Left lung (tissue), 4 donors: ENCODE measurements at regions not wholly inside any gene's neighbourhood (a gene's known extent, or its start where the extent isn't known, plus 50 kb on each side); places are given as distances from the start of the nearest gene placed in this dataset.
"Not testable (repeated sequence)": the region's sequence is repeated elsewhere in the genome, so short reads cannot be mapped to it uniquely, and the experiment has no call there.

Experiments
- ATAC-seq: fragments of 200-7000 bp; cut with Tn5 transposase; one replicate; pipeline ENCODE4 v1.9.1; 2020; ENCODE audit warnings: moderate library complexity
- DNase-seq, 4 donors: peaks; one replicate each; pipeline ENCODE4 v3.0.0-alpha.2; 2013 to 2020
- H3K27ac ChIP-seq, 2 donors: fragments of 200-600 bp; sonication (generic) in 1 of 2; one replicate each; pipeline versions ENCODE4 v1.5.0 to v1.8.0; 2020 to 2021
- H3K27me3 ChIP-seq, 2 donors: fragments of 200-600 bp; sonication (generic) in 1 of 2; one replicate each; pipeline versions ENCODE4 v1.5.0 to v1.8.0; 2020 to 2021
- H3K36me3 ChIP-seq, 2 donors: fragments of 200-600 bp; sonication (generic) in 1 of 2; one replicate each; pipeline versions ENCODE4 v1.5.0 to v1.8.0; 2020 to 2021
- H3K4me1 ChIP-seq, 2 donors: fragments of 200-600 bp; one replicate each; pipeline ENCODE4 v1.8.0; 2021
- H3K4me3 ChIP-seq, 2 donors: fragments of 200-600 bp; sonication (generic) in 1 of 2; one replicate each; pipeline versions ENCODE4 v1.5.0 to v1.8.0; 2020 to 2021; ENCODE audit warnings: mild to moderate bottlenecking in 1 of 2
- H3K9me3 ChIP-seq, 2 donors: fragments of 200-600 bp; sonication (generic) in 1 of 2; one replicate each; pipeline versions ENCODE4 v1.5.0 to v1.8.0; 2020 to 2021
- intact Hi-C, 2 donors: fragments of 100-400 bp; cut with DNase I; formaldehyde crosslinking; loops; one replicate each; pipeline versions ENCODE4 v1.11.2 to v1.14.2; 2022
- TF ChIP-seq, protein P1 (sequence below), 2 donors: fragments of 200-600 bp; sonication (generic) in 1 of 2; IDR thresholded peaks; one replicate each; pipeline versions ENCODE4 v1.5.0 to v1.8.0; 2021; ENCODE audit warnings: antibody characterized with exemption in 2 of 2
- donor health status: DM: no; HTN: yes; CAD: no.
- donor health status: DM: no; HTN: no; CAD: no.

DNA sequence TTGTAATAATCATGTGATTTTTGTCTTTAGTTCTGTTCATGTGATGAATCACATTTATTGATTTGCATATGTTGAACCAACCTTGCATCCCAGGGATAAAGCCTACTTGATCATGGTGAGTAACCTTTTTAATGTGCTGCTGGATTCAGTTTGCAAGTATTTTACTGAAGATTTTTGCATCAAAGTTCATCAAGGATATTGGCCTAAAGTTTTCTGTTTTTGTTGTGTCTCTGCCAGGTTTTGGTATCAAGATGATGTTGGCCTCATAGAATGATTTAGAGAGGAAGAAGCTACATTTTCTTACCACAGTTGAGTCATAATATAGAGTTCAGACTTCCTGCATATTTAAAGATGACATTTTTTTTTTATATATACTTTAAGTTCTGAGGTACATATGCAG lies 455.9 kb downstream of the PLPP3 start:
- Histone ChIP-seq H3K4me1 (no peaks in the 10 kb centered on the region), H3K27me3 (no peaks in the 10 kb centered on the region), H3K9me3 (peaks cover 0 to 8% of the 10 kb centered on the region in 2 donors), H3K4me3 (no peak overlapping the region), H3K27ac (no peak overlapping the region), H3K36me3 (no peaks in the 10 kb centered on the region)
- DNase-seq (no peak), ATAC-seq (no peak)
- intact Hi-C loops = no loop called here
- TF ChIP-seq, protein P1, sequence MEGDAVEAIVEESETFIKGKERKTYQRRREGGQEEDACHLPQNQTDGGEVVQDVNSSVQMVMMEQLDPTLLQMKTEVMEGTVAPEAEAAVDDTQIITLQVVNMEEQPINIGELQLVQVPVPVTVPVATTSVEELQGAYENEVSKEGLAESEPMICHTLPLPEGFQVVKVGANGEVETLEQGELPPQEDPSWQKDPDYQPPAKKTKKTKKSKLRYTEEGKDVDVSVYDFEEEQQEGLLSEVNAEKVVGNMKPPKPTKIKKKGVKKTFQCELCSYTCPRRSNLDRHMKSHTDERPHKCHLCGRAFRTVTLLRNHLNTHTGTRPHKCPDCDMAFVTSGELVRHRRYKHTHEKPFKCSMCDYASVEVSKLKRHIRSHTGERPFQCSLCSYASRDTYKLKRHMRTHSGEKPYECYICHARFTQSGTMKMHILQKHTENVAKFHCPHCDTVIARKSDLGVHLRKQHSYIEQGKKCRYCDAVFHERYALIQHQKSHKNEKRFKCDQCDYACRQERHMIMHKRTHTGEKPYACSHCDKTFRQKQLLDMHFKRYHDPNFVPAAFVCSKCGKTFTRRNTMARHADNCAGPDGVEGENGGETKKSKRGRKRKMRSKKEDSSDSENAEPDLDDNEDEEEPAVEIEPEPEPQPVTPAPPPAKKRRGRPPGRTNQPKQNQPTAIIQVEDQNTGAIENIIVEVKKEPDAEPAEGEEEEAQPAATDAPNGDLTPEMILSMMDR (IDR thresholded peaks at IDR 0.05) = no peak

DNA sequence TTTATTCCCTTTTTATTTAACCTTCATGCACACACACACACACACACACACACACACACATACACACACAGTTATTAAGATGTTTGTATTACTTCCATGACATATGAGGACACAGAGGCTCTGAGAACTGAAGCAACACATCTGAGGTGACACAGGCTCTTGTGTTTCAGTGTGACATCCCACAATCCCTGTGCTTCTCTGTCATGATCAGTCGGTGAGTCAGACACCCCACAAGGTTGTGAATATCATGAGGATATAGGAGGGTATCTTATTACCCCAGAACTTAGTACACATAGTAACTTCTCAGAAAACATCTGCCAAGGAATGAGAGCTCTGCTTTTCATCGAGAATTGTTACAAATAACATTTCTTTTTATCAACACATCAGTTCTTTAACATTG lies 459.3 kb downstream of the PLPP3 start:
- peaks cover 0 to 8% of the 10 kb centered on the region in 2 donors for H3K9me3 ChIP-seq
- H3K4me3 ChIP-seq = no peak overlapping the region
- TF ChIP-seq, protein P1 (IDR thresholded peaks at IDR 0.05) = no peak
- H3K4me1 ChIP-seq = no peaks in the 10 kb centered on the region
- H3K27me3 ChIP-seq = no peaks in the 10 kb centered on the region
- no peak overlapping the region for H3K27ac ChIP-seq
- H3K36me3 ChIP-seq = no peaks in the 10 kb centered on the region
- intact Hi-C loops = no loop called here
- ATAC-seq = no peak
- DNase-seq = no peak

DNA sequence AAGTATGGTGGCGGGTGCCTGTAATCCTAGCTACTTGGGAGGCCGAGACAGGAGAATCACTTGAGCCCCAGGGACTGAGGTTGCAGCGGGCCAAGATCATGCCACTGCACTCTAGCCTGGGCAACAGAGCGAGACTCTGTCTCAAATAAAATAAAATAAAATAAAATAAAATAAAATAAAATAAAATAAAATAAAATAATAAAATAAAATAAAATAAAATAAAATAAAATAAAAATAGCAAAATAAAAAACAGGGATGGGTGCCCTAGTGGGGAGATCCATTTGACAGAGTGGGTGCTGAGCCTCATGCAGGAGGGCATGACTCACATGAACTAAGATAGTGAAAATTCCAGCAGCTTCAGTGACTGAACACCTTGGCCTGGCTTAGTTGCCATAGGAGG lies 460.7 kb downstream of the PLPP3 start:
- DNase-seq, H3K27ac ChIP-seq, ATAC-seq, H3K4me3 ChIP-seq, H3K4me1 ChIP-seq, H3K9me3 ChIP-seq, H3K36me3 ChIP-seq, intact Hi-C loops, H3K27me3 ChIP-seq: not testable (repeated sequence)

DNA sequence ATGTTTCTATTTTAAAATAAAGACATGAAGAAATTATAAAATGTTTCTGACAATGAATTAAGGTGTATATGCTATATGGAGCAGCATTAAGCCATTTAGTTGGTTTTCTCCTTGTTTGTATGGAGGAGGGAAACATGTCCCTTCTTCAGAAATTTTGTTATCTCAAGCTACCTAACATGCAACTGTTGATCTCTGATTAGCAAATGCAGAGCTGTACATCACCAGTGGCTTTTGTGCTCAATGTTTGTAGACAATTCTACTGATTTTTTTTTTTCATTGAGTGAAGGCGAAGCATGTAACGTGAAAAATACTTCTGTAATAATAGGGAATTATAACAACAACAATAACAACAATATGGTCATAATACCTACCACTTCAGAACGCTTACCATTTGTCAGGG lies 463.7 kb downstream of the PLPP3 start:
- H3K4me3 ChIP-seq = no peak overlapping the region
- no peak overlapping the region for H3K27ac ChIP-seq
- H3K27me3 ChIP-seq = no peaks in the 10 kb centered on the region
- no peaks in the 10 kb centered on the region for H3K4me1 ChIP-seq
- no peak for ATAC-seq
- H3K36me3 ChIP-seq = no peaks in the 10 kb centered on the region
- H3K9me3 ChIP-seq = no peaks in the 10 kb centered on the region
- TF ChIP-seq, protein P1 (IDR thresholded peaks at IDR 0.05) = no peak
- intact Hi-C loops = no loop called here
- DNase-seq = no peak

DNA sequence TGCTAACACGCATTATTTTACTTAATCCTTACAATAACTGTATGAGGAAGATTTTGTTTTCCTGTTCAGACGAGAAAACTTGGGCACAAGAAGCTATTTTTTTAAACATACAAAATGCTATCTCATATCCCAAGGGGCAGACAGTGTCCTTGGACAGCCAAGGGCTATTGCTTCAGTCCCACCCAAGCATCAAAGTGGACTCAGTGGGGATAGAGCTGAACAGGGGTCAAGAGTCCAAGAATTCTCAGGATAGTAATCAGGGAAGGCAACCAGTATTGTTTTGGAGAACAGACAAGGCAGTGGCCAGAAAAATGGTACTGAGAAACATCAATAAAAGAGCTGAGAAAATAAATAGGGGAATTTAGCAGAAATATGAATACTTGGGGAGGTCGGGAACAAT lies 465.7 kb downstream of the PLPP3 start:
- Histone ChIP-seq H3K36me3 (no peaks in the 10 kb centered on the region), H3K27ac (no peak overlapping the region), H3K4me3 (no peak overlapping the region), H3K9me3 (no peaks in the 10 kb centered on the region), H3K4me1 (no peaks in the 10 kb centered on the region), H3K27me3 (no peaks in the 10 kb centered on the region)
- intact Hi-C loops = no loop called here
- ATAC-seq (no peak), DNase-seq (no peak)
- TF ChIP-seq, protein P1 (IDR thresholded peaks at IDR 0.05) = no peak

DNA sequence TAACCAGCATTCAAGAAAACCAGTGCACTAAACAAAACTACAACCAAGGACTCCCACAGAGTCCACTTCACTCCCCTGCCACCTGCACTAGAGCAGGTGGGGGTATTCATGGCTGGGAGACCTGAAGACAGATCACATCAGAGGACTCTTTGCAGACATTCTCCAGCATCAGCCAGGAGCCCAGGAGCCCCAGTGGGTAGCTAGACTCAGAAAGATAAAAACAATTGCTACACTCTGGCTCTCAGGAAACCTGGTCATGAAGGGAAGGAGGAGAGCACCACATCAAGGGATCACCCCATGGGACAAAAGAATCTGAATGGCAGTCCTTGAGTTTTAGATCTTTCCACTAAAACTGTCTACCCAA lies 472.1 kb downstream of the PLPP3 start:
- H3K9me3 ChIP-seq = peaks cover 0 to 15% of the 10 kb centered on the region in 2 donors
- TF ChIP-seq, protein P1 (IDR thresholded peaks at IDR 0.05) = no peak
- DNase-seq = no peak
- no peaks in the 10 kb centered on the region for H3K4me1 ChIP-seq
- no peaks in the 10 kb centered on the region for H3K36me3 ChIP-seq
- intact Hi-C loops = no loop called here
- no peak overlapping the region for H3K4me3 ChIP-seq
- ATAC-seq = no peak
- H3K27ac ChIP-seq = no peak overlapping the region
- no peaks in the 10 kb centered on the region for H3K27me3 ChIP-seq
